ENCODE measurements at regions not wholly inside any gene's neighbourhood (a gene's known extent, or its start where the extent isn't known, plus 50 kb on each side); places are given as distances from the start of the nearest gene placed in this dataset.
A peak's percentile ranks its signal among the peaks of the same experiment; 100 is the strongest.

- no peak for ATAC-seq (replicated peaks)
- H3K36me3 Mint-ChIP-seq (ENCODE audit: low read depth) = no peaks in the 10 kb centered on the region
- no peaks in the 10 kb centered on the region for H3K4me1 Mint-ChIP-seq
- no peak overlapping the region for H3K27ac Mint-ChIP-seq
- no peaks in the 10 kb centered on the region for H3K9me3 Mint-ChIP-seq
- H3K27me3 Mint-ChIP-seq = peaks cover 6% of the 10 kb centered on the region
- H3K4me3 Mint-ChIP-seq = no peak overlapping the region
Measured at GRCh38 chr3:72698154-72698917, 149.9 kb downstream of the SHQ1 start.

- H3K4me1 Mint-ChIP-seq = no peaks in the 10 kb centered on the region
- H3K9me3 Mint-ChIP-seq = no peaks in the 10 kb centered on the region
- no peak overlapping the region for H3K27ac Mint-ChIP-seq
- no peak overlapping the region for H3K4me3 Mint-ChIP-seq
- peaks cover 6% of the 10 kb centered on the region for H3K27me3 Mint-ChIP-seq
- H3K36me3 Mint-ChIP-seq (ENCODE audit: low read depth) = no peaks in the 10 kb centered on the region
- no peak for ATAC-seq (replicated peaks)
Measured at GRCh38 chr3:72697717-72698116, 150.5 kb downstream of the SHQ1 start.

DNA sequence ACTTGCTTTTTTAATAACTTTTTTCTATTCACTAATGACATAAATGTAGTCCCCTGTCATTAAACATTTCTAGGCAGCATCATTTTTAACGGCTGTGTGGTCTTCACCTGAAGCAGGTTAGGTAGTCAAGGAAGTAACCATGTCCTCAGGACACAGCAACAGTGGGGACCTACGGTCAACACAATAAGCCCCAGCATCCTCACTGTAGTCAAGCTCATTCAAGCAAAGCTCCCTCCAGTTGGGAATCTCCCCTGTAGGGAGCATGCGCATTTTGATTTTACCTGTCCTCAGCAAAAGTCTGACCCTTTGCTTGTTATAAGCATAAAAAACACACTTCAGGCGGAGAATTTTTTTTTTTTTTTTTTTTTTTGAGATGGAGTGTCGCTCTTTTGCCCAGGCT lies 151.4 kb downstream of the SHQ1 start:
- Mint-ChIP-seq H3K4me1 (no peaks in the 10 kb centered on the region), H3K4me3 (no peak overlapping the region), H3K27me3 (peaks cover 6% of the 10 kb centered on the region), H3K27ac (no peak overlapping the region), H3K36me3 (ENCODE audit: low read depth) (no peaks in the 10 kb centered on the region), H3K9me3 (no peaks in the 10 kb centered on the region)
- ATAC-seq (replicated peaks) = no peak

GRCh38 chr3:72694398-72694797 lies 153.8 kb downstream of the SHQ1 start:
- Mint-ChIP-seq H3K9me3 (no peaks in the 10 kb centered on the region), H3K27me3 (no peaks in the 10 kb centered on the region), H3K27ac (no peak overlapping the region), H3K4me3 (no peak overlapping the region), H3K36me3 (ENCODE audit: low read depth) (no peaks in the 10 kb centered on the region), H3K4me1 (no peaks in the 10 kb centered on the region)
- no peak for ATAC-seq (replicated peaks)

GRCh38 chr3:72692990-72693389 lies 155.3 kb downstream of the SHQ1 start:
- no peak overlapping the region for H3K4me3 Mint-ChIP-seq
- no peak overlapping the region for H3K27ac Mint-ChIP-seq
- no peaks in the 10 kb centered on the region for H3K4me1 Mint-ChIP-seq
- H3K9me3 Mint-ChIP-seq = no peaks in the 10 kb centered on the region
- no peak for ATAC-seq (replicated peaks)
- no peaks in the 10 kb centered on the region for H3K36me3 Mint-ChIP-seq (ENCODE audit: low read depth)
- no peaks in the 10 kb centered on the region for H3K27me3 Mint-ChIP-seq

DNA sequence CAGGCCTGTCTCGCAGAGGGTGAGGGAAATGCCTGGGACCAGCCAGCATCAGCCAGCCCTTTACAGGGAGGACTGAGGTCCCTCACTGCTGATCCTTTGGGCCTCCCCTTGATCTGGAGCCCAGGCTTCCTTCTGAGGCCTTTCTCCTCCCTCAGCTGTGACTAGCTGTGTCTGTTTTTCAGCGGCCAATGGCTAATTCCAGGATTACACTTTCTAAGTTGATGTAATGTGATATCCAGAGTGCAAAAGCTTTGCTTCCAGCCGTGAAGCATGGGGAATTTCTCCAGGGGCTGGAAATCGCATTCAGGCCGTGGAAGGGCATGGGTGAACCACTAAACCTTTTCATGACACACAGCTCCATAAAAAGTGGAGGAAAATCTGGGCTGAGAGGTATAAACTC lies 157.6 kb downstream of the SHQ1 start:
- no peaks in the 10 kb centered on the region for H3K9me3 Mint-ChIP-seq
- H3K27ac Mint-ChIP-seq = no peak overlapping the region
- no peak overlapping the region for H3K4me3 Mint-ChIP-seq
- no peaks in the 10 kb centered on the region for H3K36me3 Mint-ChIP-seq (ENCODE audit: low read depth)
- no peaks in the 10 kb centered on the region for H3K27me3 Mint-ChIP-seq
- H3K4me1 Mint-ChIP-seq = no peaks in the 10 kb centered on the region
- ATAC-seq (replicated peaks) = no peak

GRCh38 chr3:72682936-72683452 lies 165.3 kb downstream of the SHQ1 start:
- H3K9me3 Mint-ChIP-seq = no peaks in the 10 kb centered on the region

DNA sequence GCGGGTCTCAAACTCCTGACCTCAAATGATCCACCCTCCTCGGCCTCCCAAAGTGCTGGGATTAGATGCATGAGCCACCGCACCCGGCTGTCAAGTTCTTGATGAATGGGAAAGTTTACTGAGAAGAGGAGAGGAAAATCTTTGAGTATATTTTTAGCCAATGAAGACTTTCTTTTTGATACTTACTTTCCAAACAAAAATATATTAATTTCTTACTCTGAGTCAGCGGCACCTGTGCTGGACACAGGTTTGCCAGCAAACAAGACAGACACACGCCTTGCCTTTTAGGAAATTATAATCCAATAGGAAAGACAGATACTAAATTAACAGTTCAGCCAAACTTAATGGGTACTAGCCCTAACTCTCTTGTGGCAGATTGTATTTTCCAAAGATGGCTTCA lies 166.6 kb downstream of the SHQ1 start:
- no peaks in the 10 kb centered on the region for H3K9me3 Mint-ChIP-seq
- H3K36me3 Mint-ChIP-seq (ENCODE audit: low read depth) = no peaks in the 10 kb centered on the region
- H3K4me1 Mint-ChIP-seq = peaks cover 9% of the 10 kb centered on the region
- H3K4me3 Mint-ChIP-seq = no peak overlapping the region
- H3K27me3 Mint-ChIP-seq = peaks cover 7% of the 10 kb centered on the region
- no peak for ATAC-seq (replicated peaks)
- H3K27ac Mint-ChIP-seq = no peak overlapping the region

More at GRCh38 chr3:72682936-72683452, 165.3 kb downstream of the SHQ1 start:
- ATAC-seq (replicated peaks) = no peak
- Mint-ChIP-seq H3K27ac (no peak overlapping the region), H3K27me3 (peaks cover 7% of the 10 kb centered on the region), H3K36me3 (ENCODE audit: low read depth) (no peaks in the 10 kb centered on the region), H3K4me3 (no peak overlapping the region), H3K4me1 (peaks cover 9% of the 10 kb centered on the region)

DNA sequence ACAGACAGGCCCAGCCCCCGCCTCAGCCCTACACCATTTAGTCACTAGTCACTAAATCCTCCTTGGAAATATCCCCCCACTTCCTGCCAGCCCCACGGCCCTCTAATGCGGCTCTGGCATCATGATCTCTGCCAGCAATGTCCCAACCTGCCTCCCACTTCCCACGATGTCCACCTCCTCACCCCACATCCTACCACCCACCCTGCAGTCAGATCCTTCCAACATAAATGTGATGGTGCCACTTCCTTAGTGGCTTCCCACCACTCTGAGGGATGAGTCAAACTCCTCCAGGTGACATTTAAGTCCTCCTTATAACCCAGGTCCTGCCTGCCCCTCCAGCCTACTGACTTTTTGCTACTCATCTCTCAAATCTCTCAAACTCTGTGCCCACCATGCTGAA lies 167.5 kb downstream of the SHQ1 start:
- H3K4me3 Mint-ChIP-seq = no peak overlapping the region
- no peak overlapping the region for H3K27ac Mint-ChIP-seq
- H3K27me3 Mint-ChIP-seq = peaks cover 7% of the 10 kb centered on the region
- no peaks in the 10 kb centered on the region for H3K9me3 Mint-ChIP-seq
- peaks cover 9% of the 10 kb centered on the region for H3K4me1 Mint-ChIP-seq
- H3K36me3 Mint-ChIP-seq (ENCODE audit: low read depth) = no peaks in the 10 kb centered on the region
- ATAC-seq (replicated peaks) = no peak

- ATAC-seq (replicated peaks) = no peak
- Mint-ChIP-seq H3K27ac (no peak overlapping the region), H3K27me3 (peaks cover 7% of the 10 kb centered on the region), H3K4me1 (peaks cover 9% of the 10 kb centered on the region), H3K4me3 (no peak overlapping the region), H3K36me3 (ENCODE audit: low read depth) (no peaks in the 10 kb centered on the region), H3K9me3 (no peaks in the 10 kb centered on the region)
Measured at GRCh38 chr3:72679540-72680198, 168.6 kb downstream of the SHQ1 start.

DNA sequence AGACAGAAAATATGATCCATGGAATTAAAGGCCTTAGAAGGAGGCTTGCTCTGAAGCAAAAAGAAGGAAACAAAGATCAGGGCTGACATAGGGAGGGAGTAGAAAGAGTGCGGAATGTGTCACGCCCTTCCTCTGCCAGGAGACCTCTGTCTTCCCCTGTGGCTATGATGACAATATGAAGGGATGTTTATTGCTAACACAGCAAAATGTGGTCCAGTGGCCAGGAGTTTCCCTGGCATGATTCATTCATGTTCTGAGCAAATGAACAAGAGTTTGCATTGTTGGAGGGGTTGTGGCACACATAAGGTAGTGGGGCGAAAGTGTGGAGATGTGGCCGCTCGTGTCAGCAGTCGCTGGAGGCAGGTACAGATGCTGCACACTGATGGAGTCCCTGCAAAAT lies 169.4 kb downstream of the SHQ1 start:
- Mint-ChIP-seq H3K9me3 (no peaks in the 10 kb centered on the region), H3K4me1 (peaks cover 9% of the 10 kb centered on the region), H3K4me3 (no peak overlapping the region), H3K27ac (no peak overlapping the region), H3K27me3 (peaks cover 7% of the 10 kb centered on the region), H3K36me3 (ENCODE audit: low read depth) (no peaks in the 10 kb centered on the region)
- peak; percentile 72 for ATAC-seq (replicated peaks)

DNA sequence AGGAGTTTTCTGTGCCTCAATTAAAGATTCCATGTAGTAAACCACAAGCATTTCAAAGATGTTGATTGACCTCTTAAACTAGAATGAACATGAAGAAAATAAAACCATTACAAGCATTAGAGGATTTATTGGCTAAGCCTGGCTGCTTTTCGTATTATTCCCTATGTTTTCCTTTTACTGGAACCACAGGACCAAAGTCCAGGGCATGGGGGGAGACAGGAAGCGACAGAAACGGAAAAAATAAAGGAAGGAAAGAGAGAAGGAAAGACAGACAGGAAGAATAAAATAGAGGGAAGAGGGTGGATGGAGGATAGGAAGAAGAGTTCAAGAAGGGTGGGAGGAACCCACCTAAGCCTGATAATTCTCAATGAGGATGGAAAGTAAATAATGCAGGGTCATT lies 169.9 kb downstream of the SHQ1 start:
- peaks cover 9% of the 10 kb centered on the region for H3K4me1 Mint-ChIP-seq
- no peaks in the 10 kb centered on the region for H3K36me3 Mint-ChIP-seq (ENCODE audit: low read depth)
- no peak for ATAC-seq (replicated peaks)
- peaks cover 7% of the 10 kb centered on the region for H3K27me3 Mint-ChIP-seq
- peak overlapping the region; percentile 24 for H3K27ac Mint-ChIP-seq
- no peak overlapping the region for H3K4me3 Mint-ChIP-seq
- H3K9me3 Mint-ChIP-seq = no peaks in the 10 kb centered on the region

DNA sequence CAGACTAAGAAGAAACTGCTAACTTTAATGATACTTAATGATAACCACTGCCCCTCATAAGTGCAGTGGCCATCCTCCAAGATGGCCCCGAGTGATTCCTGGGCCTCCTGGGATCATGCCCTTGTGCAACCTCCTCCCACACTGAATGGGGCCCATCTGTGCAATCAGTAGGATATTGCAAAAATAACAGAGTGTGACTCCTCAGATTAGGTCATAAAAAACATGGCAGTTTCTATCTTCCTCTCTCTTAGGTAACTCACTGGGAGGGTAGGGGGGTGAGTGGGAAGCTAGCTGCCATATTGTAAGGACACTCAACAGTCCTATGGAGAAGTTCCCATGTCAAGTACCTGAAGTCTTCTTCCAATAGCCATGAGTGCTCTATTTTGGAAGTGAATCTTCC lies 173.0 kb downstream of the SHQ1 start:
- ATAC-seq (replicated peaks) = no peak
- Mint-ChIP-seq H3K9me3 (no peaks in the 10 kb centered on the region), H3K36me3 (ENCODE audit: low read depth) (no peaks in the 10 kb centered on the region), H3K27ac (no peak overlapping the region), H3K27me3 (no peaks in the 10 kb centered on the region), H3K4me3 (no peak overlapping the region), H3K4me1 (no peaks in the 10 kb centered on the region)

GRCh38 chr3:72673011-72673771 lies 175.1 kb downstream of the SHQ1 start:
- no peaks in the 10 kb centered on the region for H3K27me3 Mint-ChIP-seq
- H3K27ac Mint-ChIP-seq = no peak overlapping the region
- no peaks in the 10 kb centered on the region for H3K9me3 Mint-ChIP-seq
- no peak overlapping the region for H3K4me3 Mint-ChIP-seq
- ATAC-seq (replicated peaks) = no peak
- no peaks in the 10 kb centered on the region for H3K36me3 Mint-ChIP-seq (ENCODE audit: low read depth)
- no peaks in the 10 kb centered on the region for H3K4me1 Mint-ChIP-seq

- Mint-ChIP-seq H3K36me3 (ENCODE audit: low read depth) (no peaks in the 10 kb centered on the region), H3K27ac (no peak overlapping the region), H3K4me1 (no peaks in the 10 kb centered on the region), H3K4me3 (no peak overlapping the region), H3K9me3 (no peaks in the 10 kb centered on the region), H3K27me3 (no peaks in the 10 kb centered on the region)
- ATAC-seq (replicated peaks) = peak; percentile 57
Measured at GRCh38 chr3:72669224-72669623, 179.0 kb downstream of the SHQ1 start.

All from activated T-helper 17 cell treated with anti-CD3 and anti-CD28 coated beads, Interleukin-2, amount 50 U/mL, for 72 hours (primary cell).